ENCODE measurements at regions not wholly inside any gene's neighbourhood (a gene's known extent, or its start where the extent isn't known, plus 50 kb on each side); places are given as distances from the start of the nearest gene placed in this dataset.
"Not testable (repeated sequence)": the region's sequence is repeated elsewhere in the genome, so short reads cannot be mapped to it uniquely, and the experiment has no call there.

DNA sequence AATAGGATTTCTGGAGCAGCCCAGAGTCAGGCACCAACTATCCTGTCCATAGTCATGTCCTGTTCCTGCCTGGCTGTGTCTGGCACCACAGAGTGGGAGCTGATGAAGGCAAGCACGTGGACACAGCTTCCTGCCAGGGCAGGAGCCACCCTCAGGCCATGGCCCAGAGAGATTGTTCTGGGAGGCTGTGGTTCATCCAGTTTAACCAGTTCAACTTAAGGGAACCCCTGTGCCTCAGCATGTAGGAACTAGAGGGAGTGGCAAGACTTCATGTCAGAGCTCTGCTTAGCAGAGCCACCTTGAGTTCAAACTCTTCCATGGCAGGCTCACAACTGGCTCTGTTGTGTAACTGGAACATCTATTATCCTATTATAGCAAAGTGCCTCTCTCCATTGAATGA, 73.2 kb upstream of the NCKAP5 start:
- H3K4me3 ChIP-seq (ENCODE audit: low read length): no peak overlapping the region
- TF ChIP-seq, protein P1, sequence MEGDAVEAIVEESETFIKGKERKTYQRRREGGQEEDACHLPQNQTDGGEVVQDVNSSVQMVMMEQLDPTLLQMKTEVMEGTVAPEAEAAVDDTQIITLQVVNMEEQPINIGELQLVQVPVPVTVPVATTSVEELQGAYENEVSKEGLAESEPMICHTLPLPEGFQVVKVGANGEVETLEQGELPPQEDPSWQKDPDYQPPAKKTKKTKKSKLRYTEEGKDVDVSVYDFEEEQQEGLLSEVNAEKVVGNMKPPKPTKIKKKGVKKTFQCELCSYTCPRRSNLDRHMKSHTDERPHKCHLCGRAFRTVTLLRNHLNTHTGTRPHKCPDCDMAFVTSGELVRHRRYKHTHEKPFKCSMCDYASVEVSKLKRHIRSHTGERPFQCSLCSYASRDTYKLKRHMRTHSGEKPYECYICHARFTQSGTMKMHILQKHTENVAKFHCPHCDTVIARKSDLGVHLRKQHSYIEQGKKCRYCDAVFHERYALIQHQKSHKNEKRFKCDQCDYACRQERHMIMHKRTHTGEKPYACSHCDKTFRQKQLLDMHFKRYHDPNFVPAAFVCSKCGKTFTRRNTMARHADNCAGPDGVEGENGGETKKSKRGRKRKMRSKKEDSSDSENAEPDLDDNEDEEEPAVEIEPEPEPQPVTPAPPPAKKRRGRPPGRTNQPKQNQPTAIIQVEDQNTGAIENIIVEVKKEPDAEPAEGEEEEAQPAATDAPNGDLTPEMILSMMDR (conservative IDR thresholded peaks at IDR 0.05; ENCODE audit: low read length): no peak
- no peak for DNase-seq (ENCODE audit: low read depth)

DNA sequence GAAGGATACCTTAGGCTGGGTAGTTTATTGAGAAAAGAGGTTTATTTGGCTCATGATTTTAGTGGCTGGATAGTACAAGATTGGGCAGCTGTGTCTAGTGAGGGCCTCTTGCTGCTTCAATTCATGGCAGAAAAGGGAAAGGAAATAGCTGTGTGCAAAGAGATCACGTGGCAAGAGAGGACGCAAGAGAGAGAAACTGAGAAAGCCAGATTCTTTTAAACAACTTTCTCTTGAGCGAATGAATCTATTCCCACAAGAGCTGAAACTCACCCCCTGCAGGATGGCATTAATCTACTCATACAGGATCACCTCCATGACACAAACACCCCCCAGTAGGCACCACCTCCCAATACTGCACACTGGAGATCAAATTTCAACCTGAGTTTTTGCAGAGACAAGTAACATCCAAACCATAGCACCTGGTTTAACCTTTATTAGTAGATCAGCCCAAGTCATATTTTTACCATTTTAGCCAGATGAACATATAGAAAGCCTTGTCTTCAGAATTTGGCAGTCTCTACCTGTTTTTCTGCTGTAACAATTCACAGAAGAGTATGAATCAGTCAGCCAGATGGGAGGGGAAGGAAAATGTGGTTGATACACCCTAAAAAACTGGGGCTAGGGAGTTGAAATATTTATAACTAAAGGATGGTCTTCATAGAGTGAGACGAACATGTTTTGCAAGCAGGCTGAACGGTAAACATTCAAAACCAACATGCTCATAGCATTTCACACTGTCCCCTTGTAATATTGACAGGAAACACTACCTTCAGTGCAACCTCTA, 73.9 kb upstream of the NCKAP5 start:
- no peak overlapping the region for H3K4me3 ChIP-seq (ENCODE audit: low read length)
- DNase-seq (ENCODE audit: low read depth): no peak
- TF ChIP-seq, protein P1 (conservative IDR thresholded peaks at IDR 0.05; ENCODE audit: low read length): no peak

DNA sequence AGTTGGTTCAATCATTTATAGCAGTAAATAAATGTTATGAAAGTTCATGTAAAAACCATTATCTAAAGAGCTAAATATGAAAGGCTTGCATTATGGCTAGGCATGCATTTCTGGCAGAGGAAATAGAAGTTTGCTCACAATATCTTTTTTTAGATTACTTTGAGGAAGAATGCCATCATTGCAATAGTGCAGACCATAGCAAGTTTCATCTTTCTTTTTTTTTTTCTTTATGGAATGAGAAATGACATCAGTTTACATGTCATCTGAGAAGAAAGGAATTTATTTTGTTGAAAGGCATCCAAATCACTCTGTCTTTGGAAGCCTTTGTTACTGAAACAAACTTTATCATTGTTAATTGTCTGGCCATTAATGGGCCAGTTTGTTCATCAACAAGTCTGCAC, 74.5 kb upstream of the NCKAP5 start:
- TF ChIP-seq, protein P1 (conservative IDR thresholded peaks at IDR 0.05; ENCODE audit: low read length): no peak
- peak; percentile 74 for DNase-seq (ENCODE audit: low read depth)
- H3K4me3 ChIP-seq (ENCODE audit: low read length): no peak overlapping the region

DNA sequence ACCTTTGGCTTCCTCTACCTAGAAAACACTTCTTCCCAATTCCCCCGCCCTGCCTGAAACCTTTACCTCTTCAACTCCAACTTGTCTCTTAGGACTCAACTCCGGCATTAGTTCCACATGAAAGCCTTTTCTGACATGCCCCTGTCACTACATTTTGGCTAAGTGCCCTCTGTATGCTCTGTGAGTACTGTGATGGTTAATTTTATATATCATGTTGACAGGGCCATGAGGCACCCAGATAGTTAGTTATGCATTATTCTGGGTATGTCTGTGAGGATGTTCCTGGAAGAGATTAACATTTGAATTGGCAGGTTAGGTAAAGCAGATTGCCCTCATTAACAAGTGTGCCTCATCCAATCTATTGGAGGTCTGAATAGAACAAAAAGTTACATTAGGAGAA, 75.6 kb upstream of the NCKAP5 start:
- TF ChIP-seq, protein P1 (conservative IDR thresholded peaks at IDR 0.05; ENCODE audit: low read length): no peak

DNA sequence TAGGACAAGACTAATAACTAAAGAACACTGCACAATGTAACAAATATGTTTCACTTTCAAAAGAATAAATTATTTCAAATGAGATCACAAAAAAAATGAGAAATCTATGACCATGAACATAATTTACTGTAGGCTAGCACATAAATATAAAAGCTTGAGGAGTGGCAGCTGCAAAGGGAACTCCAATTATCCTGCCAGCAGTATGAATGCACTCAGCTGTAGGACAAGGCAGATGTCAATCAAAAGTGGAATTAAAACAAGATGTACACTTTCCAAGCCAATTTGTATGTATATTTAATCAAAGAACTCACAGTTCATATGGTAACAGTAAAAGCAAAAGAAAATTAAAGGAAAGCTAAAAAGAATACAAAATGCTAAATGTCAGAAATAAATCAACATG, 76.6 kb upstream of the NCKAP5 start:
- no peak for DNase-seq (ENCODE audit: low read depth)
- H3K4me3 ChIP-seq (ENCODE audit: low read length): no peak overlapping the region
- TF ChIP-seq, protein P1 (conservative IDR thresholded peaks at IDR 0.05; ENCODE audit: low read length): no peak

More for the DNA sequence above, 75.6 kb upstream of the NCKAP5 start:
- H3K4me3 ChIP-seq (ENCODE audit: low read length): no peak overlapping the region
- no peak for DNase-seq (ENCODE audit: low read depth)

DNA sequence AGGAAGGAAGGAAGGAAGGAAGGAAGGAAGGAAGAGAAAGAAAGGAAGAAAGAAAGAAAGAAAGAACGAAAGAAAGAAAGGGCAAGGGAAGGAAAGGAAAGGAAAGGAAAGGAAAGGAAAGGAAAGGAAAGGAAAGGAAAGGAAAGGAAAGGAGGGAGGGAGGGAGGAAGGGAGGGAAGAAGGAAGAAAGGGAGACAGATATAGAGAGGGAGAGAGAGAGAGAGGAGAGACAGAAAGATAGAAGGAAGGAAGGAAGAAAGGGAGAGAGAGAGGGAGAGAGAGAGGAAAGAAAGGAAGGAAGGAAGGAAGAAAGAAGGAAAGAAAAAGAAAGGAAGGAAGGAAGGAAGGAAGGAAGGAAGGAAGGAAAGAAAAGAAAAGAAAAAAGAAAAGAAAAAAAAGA, 79.1 kb upstream of the NCKAP5 start:
- DNase-seq (ENCODE audit: low read depth); H3K4me3 ChIP-seq (ENCODE audit: low read length): not testable (repeated sequence)

DNA sequence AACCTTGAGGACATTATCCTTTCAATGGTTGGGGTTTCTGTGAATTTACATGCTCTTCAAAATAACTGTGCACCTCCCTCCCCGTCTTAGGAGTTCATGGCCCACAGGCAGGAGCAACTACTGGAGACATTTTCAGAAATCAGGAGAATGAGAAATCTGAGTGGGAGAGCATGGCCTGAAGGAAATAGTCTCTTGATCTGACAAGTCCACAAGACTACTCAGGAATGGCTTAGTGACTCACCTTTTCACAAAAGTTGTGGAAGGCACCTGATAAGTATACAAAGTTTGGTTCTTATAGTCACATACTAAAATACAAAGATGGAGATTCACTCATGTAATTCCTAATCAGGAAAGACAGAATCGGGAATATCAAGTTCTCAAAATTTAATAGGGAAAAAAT, 83.6 kb upstream of the NCKAP5 start:
- no peak overlapping the region for H3K4me3 ChIP-seq (ENCODE audit: low read length)
- TF ChIP-seq, protein P1 (conservative IDR thresholded peaks at IDR 0.05; ENCODE audit: low read length): no peak
- DNase-seq (ENCODE audit: low read depth): no peak
